Fibroblast of mammary gland (primary cell): ENCODE measurements at regions not wholly inside any gene's neighbourhood (a gene's known extent, or its start where the extent isn't known, plus 50 kb on each side); places are given as distances from the start of the nearest gene placed in this dataset.

ENCODE experiments used
- DNase-seq: peaks from one replicate; pipeline ENCODE4 v3.0.0-alpha.2; 2010; ENCODE audit warnings: low read depth
- H3K4me3 ChIP-seq: 2 replicates; pipeline ENCODE4 v1.5.1; 2011; ENCODE audit warnings: low read depth, mild to moderate bottlenecking, low read length, moderate library complexity; ENCODE audit not compliant: control insufficient read depth
- TF ChIP-seq, protein P1 (sequence below): conservative IDR thresholded peaks from 2 replicates; pipeline ENCODE4 v1.5.1; 2011; ENCODE audit warnings: low read depth, low read length, inconsistent platforms; ENCODE audit not compliant: control insufficient read depth, insufficient read depth

DNA sequence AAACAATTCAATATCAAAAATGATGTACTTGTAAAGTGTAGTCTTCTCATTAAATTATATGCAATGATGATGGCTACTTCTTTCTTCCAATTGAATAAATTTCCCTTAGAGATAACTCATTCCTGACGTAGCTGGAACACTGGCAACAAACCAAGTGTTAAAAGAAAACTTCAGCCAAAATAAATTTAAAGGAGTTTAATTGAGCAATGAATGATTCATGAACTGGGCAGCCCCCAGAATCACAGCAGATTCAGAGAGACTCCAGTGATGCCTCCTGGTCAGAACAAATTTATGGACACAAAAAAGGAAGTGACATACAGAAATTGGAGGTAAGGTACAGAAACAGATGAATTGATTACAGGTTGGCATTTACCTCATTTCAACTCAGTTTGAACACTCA is 276.5 kb downstream of the DSC3 start:
- DNase-seq = no peak
- TF ChIP-seq, protein P1, sequence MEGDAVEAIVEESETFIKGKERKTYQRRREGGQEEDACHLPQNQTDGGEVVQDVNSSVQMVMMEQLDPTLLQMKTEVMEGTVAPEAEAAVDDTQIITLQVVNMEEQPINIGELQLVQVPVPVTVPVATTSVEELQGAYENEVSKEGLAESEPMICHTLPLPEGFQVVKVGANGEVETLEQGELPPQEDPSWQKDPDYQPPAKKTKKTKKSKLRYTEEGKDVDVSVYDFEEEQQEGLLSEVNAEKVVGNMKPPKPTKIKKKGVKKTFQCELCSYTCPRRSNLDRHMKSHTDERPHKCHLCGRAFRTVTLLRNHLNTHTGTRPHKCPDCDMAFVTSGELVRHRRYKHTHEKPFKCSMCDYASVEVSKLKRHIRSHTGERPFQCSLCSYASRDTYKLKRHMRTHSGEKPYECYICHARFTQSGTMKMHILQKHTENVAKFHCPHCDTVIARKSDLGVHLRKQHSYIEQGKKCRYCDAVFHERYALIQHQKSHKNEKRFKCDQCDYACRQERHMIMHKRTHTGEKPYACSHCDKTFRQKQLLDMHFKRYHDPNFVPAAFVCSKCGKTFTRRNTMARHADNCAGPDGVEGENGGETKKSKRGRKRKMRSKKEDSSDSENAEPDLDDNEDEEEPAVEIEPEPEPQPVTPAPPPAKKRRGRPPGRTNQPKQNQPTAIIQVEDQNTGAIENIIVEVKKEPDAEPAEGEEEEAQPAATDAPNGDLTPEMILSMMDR = no peak

GRCh38 chr18:30765247-30765646 is 277.3 kb downstream of the DSC3 start:
- no peak overlapping the region for H3K4me3 ChIP-seq
- TF ChIP-seq, protein P1 = no peak
- no peak for DNase-seq

More for the DNA sequence above, 276.5 kb downstream of the DSC3 start:
- no peak overlapping the region for H3K4me3 ChIP-seq

DNA sequence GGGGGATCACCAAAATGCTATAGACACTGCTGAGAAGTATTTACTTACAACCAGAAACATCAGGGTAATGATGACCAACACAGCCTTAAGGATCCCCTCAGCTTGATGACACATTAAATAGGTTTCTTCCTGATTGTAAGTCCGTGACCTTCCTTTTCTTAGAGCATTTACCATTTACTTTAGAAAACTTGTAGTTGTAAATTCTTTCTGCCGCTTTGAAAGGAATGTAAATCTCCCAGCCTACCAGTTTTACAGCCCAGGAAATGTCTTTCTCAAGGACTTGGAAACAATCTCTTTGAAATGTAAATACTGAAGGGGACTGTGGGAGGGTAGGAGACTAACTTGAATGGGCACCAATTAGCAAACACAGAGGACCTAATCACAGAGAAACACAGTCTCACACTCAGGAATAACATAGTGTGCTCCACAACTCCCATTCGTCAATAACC is 278.6 kb downstream of the DSC3 start:
- no peak overlapping the region for H3K4me3 ChIP-seq
- TF ChIP-seq, protein P1 = no peak
- DNase-seq = no peak

DNA sequence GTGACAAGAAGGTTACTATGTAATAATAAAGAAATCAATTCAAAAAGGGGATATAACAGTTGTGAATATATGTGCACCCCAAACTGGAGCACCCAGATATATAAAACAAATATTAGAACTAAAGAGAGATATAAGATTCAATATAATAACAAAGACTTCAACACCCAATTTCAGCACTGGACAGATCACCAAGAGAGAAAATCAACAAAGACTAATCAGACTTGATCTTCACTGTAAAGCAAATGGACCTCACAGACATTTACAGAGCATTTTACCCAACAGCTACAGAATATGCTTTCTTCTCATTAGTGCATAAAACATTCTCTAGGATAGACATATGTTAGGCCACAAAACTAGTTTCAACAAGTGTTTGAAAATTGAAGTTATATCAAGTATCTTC is 287.7 kb downstream of the DSC3 start:
- TF ChIP-seq, protein P1 = no peak
- no peak overlapping the region for H3K4me3 ChIP-seq
- no peak for DNase-seq

- H3K4me3 ChIP-seq = no peak overlapping the region
- DNase-seq = no peak
- TF ChIP-seq, protein P1 = no peak
These were observed 294.0 kb downstream of the DSC3 start for GRCh38 chr18:30748541-30748940.

DNA sequence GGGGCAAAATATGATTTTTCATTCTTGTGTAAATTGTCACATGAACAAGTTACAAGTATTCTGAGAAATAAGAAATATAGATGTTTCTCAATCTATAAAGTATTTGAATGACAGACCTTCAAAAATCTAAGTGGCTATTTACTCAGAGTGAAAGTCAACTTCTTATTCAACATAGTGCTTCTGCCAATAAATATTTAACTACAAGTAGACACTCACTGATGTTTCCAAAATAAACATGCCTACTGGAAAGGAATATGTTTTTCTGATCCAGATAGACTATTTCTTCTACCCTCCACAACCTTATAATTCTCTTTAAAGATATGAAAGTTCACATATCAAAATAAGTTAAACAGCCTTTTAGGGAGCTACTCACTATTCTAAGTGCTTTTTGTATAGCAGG is 296.3 kb downstream of the DSC3 start:
- TF ChIP-seq, protein P1 = no peak
- no peak overlapping the region for H3K4me3 ChIP-seq
- DNase-seq = no peak

DNA sequence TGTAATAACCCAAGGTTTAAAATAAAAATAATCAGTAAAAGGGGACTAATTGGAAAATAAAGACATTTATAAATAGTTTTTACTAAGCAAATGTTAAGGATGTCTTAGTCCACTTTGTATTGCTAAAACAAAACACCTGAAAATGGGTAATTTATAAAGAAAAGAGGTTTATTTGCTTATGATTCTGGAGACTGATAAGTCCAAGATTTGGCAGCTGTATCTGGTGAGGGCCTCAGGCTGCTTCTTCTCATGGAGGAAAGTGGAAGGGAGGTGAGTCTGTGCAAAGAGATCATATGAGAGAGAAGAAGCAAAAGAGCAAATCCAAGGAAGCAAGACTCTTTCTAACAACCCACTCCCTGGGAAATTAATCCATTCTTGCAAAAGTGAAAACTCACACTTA is 299.5 kb downstream of the DSC3 start:
- TF ChIP-seq, protein P1 = no peak
- no peak overlapping the region for H3K4me3 ChIP-seq
- no peak for DNase-seq
